Activated CD4-positive, alpha-beta memory T cell treated with anti-CD3 and anti-CD28 coated beads for 36 hours (primary cell): ENCODE measurements at regions not wholly inside any gene's neighbourhood (a gene's known extent, or its start where the extent isn't known, plus 50 kb on each side); places are given as distances from the start of the nearest gene placed in this dataset.

Experiments
- CTCF ChIA-PET: fragments of 350-600 bp; sonication (Branson Sonifier 250); formaldehyde crosslinking; loops from one replicate; lab custom pipeline; 2021; ENCODE audit warnings: antibody characterized with exemption, inconsistent platforms; lab: Charles Lee
- POLR2A ChIA-PET: fragments of 350-600 bp; sonication (Branson Sonifier 250); formaldehyde crosslinking; loops from one replicate; lab custom pipeline; 2021; ENCODE audit warnings: antibody characterized with exemption; lab: Charles Lee
- DNase-seq: peaks from one replicate; pipeline ENCODE4 v3.0.0-alpha.2; 2020
- H3K27ac Mint-ChIP-seq: one replicate; pipeline ENCODE4 v1.8.0; 2021; ENCODE audit warnings: mixed read lengths
- H3K27me3 Mint-ChIP-seq: one replicate; pipeline ENCODE4 v1.8.0; 2021; ENCODE audit warnings: mixed read lengths
- H3K36me3 Mint-ChIP-seq: one replicate; pipeline ENCODE4 v1.8.0; 2021; ENCODE audit warnings: mixed read lengths
- H3K4me1 Mint-ChIP-seq: one replicate; pipeline ENCODE4 v1.8.0; 2021; ENCODE audit warnings: low read depth, mixed read lengths
- H3K4me3 Mint-ChIP-seq: one replicate; pipeline ENCODE4 v1.8.0; 2021; ENCODE audit warnings: mild to moderate bottlenecking, mixed read lengths
- H3K9me3 Mint-ChIP-seq: one replicate; pipeline ENCODE4 v1.8.0; 2021; ENCODE audit warnings: mixed read lengths
- intact Hi-C: fragments of 100-400 bp; cut with micrococcal nuclease; formaldehyde crosslinking; loops from one replicate; pipeline ENCODE4 v1.15.1; 2023

DNA sequence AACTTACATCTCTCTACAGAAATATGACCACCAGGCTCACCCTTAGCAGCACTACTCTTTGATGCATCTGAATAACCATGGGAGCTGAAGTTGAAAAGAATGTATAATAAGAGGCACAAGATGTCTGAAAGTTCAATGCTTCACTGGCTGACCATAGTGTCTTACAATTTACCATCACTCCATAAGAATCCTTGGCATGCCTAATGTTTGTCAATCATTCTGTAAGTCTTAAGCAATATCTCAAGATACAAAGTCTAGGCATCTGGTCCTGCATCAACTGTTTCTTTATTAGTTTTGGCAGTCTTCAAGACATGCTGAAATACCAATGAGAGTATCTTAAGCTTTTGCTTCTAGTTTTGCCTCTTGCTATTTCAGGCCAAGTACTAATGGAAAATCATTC is 755.5 kb downstream of the STIM2 start:
- CTCF ChIA-PET = no interaction called here
- POLR2A ChIA-PET = no interaction called here
- Mint-ChIP-seq H3K27ac (no peak overlapping the region), H3K4me3 (no peak overlapping the region), H3K27me3 (no peaks in the 10 kb centered on the region), H3K9me3 (no peaks in the 10 kb centered on the region), H3K36me3 (no peaks in the 10 kb centered on the region), H3K4me1 (no peaks in the 10 kb centered on the region)
- intact Hi-C loops = no loop called here
- no peak for DNase-seq

DNA sequence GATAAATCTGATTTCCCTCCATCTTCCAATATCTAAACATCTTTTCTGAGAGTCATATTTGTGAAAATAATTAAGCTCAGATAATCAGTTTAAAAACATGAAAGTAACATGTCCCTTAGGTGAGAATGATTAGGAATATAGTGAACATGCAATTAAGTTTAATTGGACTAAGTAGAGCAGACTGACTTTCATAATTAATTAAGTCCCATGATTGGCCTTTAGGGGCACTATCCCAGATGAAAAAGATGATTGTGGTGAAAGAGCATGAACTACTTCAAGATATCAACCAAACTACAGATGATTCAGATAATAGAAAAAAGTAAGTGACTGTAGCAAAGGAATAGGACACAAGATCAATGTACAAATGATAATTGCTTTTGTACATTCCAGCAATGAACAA is 758.8 kb downstream of the STIM2 start:
- peaks cover 6% of the 10 kb centered on the region for H3K9me3 Mint-ChIP-seq
- H3K36me3 Mint-ChIP-seq = no peaks in the 10 kb centered on the region
- CTCF ChIA-PET = no interaction called here
- no peaks in the 10 kb centered on the region for H3K4me1 Mint-ChIP-seq
- no peaks in the 10 kb centered on the region for H3K27me3 Mint-ChIP-seq
- no peak for DNase-seq
- no peak overlapping the region for H3K4me3 Mint-ChIP-seq
- H3K27ac Mint-ChIP-seq = no peak overlapping the region
- POLR2A ChIA-PET = no interaction called here
- intact Hi-C loops = no loop called here

DNA sequence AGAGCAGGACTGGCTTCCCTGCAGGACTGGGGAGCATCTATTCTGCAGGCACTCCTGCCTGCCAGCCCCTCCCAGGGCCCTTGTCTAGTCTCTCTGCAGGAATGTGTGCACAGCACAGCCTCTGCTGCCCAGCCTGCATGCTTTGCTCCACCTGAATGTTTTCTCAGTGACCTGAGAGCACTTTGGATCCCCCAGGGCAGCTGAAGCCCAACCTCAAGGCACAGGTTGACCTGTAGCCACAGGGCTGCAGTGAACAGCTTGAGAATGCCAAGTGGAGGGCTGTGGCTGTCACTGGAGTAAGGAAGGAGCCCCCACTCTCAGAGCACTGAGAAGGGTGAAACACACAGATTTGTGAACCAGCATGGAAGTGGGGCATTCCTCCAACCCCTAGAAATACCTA is 760.2 kb downstream of the STIM2 start:
- Mint-ChIP-seq H3K4me3 (no peak overlapping the region), H3K4me1 (no peaks in the 10 kb centered on the region), H3K9me3 (peaks cover 6% of the 10 kb centered on the region), H3K27me3 (no peaks in the 10 kb centered on the region), H3K27ac (no peak overlapping the region), H3K36me3 (no peaks in the 10 kb centered on the region)
- intact Hi-C loops = no loop called here
- CTCF ChIA-PET = no interaction called here
- no peak for DNase-seq
- POLR2A ChIA-PET = no interaction called here

- intact Hi-C loops = no loop called here
- ChIA-PET POLR2A (no interaction called here), CTCF (no interaction called here)
- Mint-ChIP-seq H3K4me1 (no peaks in the 10 kb centered on the region), H3K27me3 (no peaks in the 10 kb centered on the region), H3K36me3 (no peaks in the 10 kb centered on the region), H3K9me3 (peaks cover 6% of the 10 kb centered on the region), H3K4me3 (no peak overlapping the region), H3K27ac (no peak overlapping the region)
- DNase-seq = no peak
Measured at GRCh38 chr4:27624749-27625148, 764.1 kb downstream of the STIM2 start.

DNA sequence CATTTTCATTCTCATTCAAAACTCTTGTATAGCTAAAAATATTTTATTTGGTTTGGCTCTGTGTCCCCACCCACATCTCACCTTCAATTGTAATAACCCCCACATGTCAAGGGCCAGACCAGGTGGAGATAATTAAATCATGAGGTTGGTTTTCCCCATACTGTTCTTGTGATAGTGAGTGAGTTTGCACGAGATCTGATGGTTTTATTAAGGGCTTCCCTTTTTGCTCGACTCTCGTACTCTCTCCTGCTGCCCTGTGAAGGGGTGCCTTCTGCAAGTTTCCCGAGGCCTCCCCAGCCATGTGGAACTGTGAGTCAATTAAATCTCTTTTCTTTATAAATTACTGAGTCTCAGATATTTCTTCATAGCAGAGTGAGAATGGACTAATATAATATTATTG is 768.0 kb downstream of the STIM2 start:
- no peaks in the 10 kb centered on the region for H3K36me3 Mint-ChIP-seq
- H3K4me1 Mint-ChIP-seq = no peaks in the 10 kb centered on the region
- intact Hi-C loops = no loop called here
- H3K4me3 Mint-ChIP-seq = no peak overlapping the region
- CTCF ChIA-PET = no interaction called here
- no peak overlapping the region for H3K27ac Mint-ChIP-seq
- H3K9me3 Mint-ChIP-seq = no peaks in the 10 kb centered on the region
- DNase-seq = no peak
- POLR2A ChIA-PET = no interaction called here
- H3K27me3 Mint-ChIP-seq = no peaks in the 10 kb centered on the region

DNA sequence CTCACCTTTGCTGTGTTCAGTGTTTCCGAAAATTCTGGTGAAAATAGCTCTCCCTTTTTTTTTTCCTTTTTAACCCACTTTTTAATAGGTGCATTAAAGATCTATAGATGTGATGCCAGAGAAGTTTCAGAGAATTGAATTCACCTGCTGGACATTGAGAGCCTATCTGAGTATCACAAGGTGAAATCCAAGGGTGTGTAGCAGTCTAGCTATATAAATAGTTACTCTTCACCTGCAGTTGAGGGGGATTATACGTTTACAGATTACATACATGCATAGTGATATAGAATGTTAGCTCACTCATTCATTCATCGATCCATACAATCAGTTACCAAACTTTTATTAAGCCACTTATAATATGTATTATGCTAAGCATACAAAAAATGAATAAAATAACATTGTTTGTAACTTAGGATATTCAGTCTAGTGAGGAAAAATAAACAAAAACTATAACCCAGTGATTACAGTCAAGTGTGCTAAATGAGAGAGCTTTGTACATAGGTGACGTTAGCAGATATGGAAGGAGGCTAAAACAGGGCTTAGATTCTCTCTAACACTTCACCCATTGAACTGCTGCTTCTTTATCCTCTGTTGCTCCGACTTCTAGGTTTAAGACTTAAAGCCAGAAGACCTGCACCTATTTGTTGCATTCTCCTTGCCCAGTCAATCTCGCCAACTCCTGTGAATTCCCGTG is 769.0 kb downstream of the STIM2 start:
- no peaks in the 10 kb centered on the region for H3K27me3 Mint-ChIP-seq
- ChIA-PET POLR2A (no interaction called here), CTCF (no interaction called here)
- H3K4me3 Mint-ChIP-seq = no peak overlapping the region
- no peaks in the 10 kb centered on the region for H3K36me3 Mint-ChIP-seq
- H3K4me1 Mint-ChIP-seq = no peaks in the 10 kb centered on the region
- no peak for DNase-seq
- H3K9me3 Mint-ChIP-seq = no peaks in the 10 kb centered on the region
- H3K27ac Mint-ChIP-seq = no peak overlapping the region
- intact Hi-C loops = no loop called here

DNA sequence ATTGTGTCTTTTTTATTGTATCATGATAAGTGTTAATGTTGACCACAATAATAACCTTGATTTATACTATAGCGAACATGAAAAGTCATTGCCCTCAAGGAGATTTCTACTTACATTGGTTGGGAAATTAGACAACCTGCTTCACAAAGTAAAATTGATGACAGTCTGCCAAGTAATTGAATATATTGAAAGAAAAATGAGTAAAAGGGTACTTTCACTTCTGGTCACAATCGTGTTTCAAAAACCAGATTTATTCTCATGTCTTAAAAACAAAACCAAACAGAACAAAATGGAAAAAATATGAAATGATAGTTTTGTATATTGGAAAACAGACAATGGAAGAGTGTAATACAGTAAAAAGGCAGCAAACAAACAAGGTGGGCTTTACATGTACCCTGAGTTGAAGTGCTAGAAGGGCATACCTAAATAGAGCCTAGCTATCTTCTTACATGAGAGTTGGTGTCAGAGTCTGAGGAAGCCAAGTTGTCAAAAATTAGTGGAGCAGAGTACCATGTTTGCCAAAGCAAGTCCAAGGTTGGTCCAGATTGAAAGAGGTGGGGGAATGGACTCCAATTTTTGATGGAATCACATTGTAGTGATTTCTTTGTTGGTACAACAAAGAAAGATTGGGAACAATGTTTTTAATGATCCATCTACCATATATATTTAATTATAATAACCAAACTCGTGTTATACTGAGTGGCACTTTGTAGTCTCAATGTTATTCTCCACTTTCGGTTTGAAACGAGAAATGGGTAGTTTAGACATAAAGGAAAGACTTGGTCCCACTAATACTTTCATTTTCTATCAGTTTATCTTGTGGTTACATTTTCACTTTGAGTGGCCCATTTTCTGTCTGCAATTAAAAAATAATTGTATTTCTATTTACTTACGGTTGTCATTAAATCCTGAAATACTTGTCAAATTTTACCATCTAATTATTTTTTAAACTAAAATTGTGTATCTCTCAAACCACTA is 775.6 kb downstream of the STIM2 start:
- Mint-ChIP-seq H3K27me3 (no peaks in the 10 kb centered on the region), H3K27ac (no peak overlapping the region), H3K4me3 (no peak overlapping the region), H3K36me3 (no peaks in the 10 kb centered on the region), H3K4me1 (no peaks in the 10 kb centered on the region), H3K9me3 (peaks cover 4% of the 10 kb centered on the region)
- intact Hi-C loops = no loop called here
- ChIA-PET POLR2A (no interaction called here), CTCF (no interaction called here)
- DNase-seq = no peak

GRCh38 chr4:27638163-27638915 is 777.7 kb downstream of the STIM2 start:
- no peak overlapping the region for H3K4me3 Mint-ChIP-seq
- intact Hi-C loops = no loop called here
- no peak for DNase-seq
- H3K36me3 Mint-ChIP-seq = no peaks in the 10 kb centered on the region
- no peak overlapping the region for H3K27ac Mint-ChIP-seq
- H3K27me3 Mint-ChIP-seq = no peaks in the 10 kb centered on the region
- ChIA-PET CTCF (no interaction called here), POLR2A (no interaction called here)
- no peaks in the 10 kb centered on the region for H3K4me1 Mint-ChIP-seq
- peaks cover 4% of the 10 kb centered on the region for H3K9me3 Mint-ChIP-seq

- no peak overlapping the region for H3K27ac Mint-ChIP-seq
- H3K4me1 Mint-ChIP-seq = no peaks in the 10 kb centered on the region
- no peaks in the 10 kb centered on the region for H3K27me3 Mint-ChIP-seq
- H3K4me3 Mint-ChIP-seq = no peak overlapping the region
- ChIA-PET POLR2A (no interaction called here), CTCF (no interaction called here)
- no peaks in the 10 kb centered on the region for H3K36me3 Mint-ChIP-seq
- peaks cover 6% of the 10 kb centered on the region for H3K9me3 Mint-ChIP-seq
- no peak for DNase-seq
- intact Hi-C loops = no loop called here
Measured at GRCh38 chr4:27643101-27643500, 782.5 kb downstream of the STIM2 start.

- intact Hi-C loops = no loop called here
- Mint-ChIP-seq H3K4me3 (no peak overlapping the region), H3K27ac (no peak overlapping the region), H3K4me1 (no peaks in the 10 kb centered on the region), H3K27me3 (no peaks in the 10 kb centered on the region), H3K36me3 (no peaks in the 10 kb centered on the region), H3K9me3 (peaks cover 4% of the 10 kb centered on the region)
- ChIA-PET POLR2A (no interaction called here), CTCF (interaction anchor here (0.7 kb wide), 1 partner anchor 599 kb away, joined by 3 read pairs; no protein-coding TSS in a partner anchor)
- DNase-seq = no peak
Measured at GRCh38 chr4:27648416-27648815, 787.8 kb downstream of the STIM2 start.

DNA sequence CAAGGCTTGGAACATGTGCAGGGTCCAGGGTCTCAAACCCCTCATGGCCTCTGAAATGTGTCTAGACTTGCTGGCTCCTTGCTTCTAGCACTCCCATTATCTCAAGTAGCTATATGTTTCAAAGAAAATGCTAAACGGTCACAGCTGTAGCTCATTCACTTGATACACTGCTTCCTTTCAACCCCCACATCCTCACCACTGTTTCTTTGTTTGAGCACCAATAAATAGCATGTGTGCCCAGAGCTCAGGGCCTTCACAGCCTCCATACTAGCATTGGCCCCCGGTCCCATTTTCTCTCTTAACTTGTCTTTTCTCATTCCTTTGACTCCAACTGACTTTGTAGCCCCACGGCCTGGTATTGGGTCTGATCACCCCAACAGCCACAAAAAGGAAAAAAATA is 801.8 kb downstream of the STIM2 start:
- ChIA-PET CTCF (no interaction called here), POLR2A (no interaction called here)
- intact Hi-C loops = no loop called here
- H3K9me3 Mint-ChIP-seq = no peaks in the 10 kb centered on the region
- H3K36me3 Mint-ChIP-seq = no peaks in the 10 kb centered on the region
- no peak for DNase-seq
- no peak overlapping the region for H3K4me3 Mint-ChIP-seq
- no peak overlapping the region for H3K27ac Mint-ChIP-seq
- H3K4me1 Mint-ChIP-seq = no peaks in the 10 kb centered on the region
- no peaks in the 10 kb centered on the region for H3K27me3 Mint-ChIP-seq

DNA sequence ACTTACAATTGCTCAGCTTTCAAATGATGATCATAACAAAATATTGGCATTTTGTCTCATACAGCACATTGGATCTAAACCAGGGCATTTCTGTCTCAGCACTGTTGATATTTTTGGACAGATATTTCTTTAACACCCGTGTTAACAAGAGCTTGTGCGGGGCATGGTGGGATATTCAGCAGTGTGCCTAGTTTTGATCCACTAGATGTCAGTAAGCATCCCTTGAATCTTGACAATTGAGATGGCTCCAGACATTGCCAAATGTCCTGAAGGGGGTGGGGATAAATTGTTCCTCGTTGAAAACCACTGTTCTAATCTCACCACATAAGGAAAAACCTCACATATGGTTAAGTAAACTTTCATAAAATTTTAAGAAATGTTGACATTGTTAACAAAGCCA is 806.3 kb downstream of the STIM2 start:
- Mint-ChIP-seq H3K36me3 (no peaks in the 10 kb centered on the region), H3K4me3 (no peak overlapping the region), H3K27ac (no peak overlapping the region), H3K9me3 (no peaks in the 10 kb centered on the region), H3K4me1 (no peaks in the 10 kb centered on the region), H3K27me3 (no peaks in the 10 kb centered on the region)
- POLR2A ChIA-PET = no interaction called here
- CTCF ChIA-PET = no interaction called here
- intact Hi-C loops = no loop called here
- no peak for DNase-seq
